IPS-NIHi7 (cell line): ENCODE measurements at regions not wholly inside any gene's neighbourhood (a gene's known extent, or its start where the extent isn't known, plus 50 kb on each side); places are given as distances from the start of the nearest gene placed in this dataset.

Source experiments
- DNase-seq: peaks from one replicate; pipeline ENCODE4 v3.0.0; 2012; ENCODE audit warnings: mixed read lengths; ENCODE audit errors: extremely low spot score

- DNase-seq: no peak
Measured at GRCh38 chr6:91562955-91563354, 976.1 kb upstream of the MAP3K7 start.

GRCh38 chr6:91560409-91560808 lies 973.5 kb upstream of the MAP3K7 start:
- DNase-seq: no peak

- DNase-seq: no peak
Measured at GRCh38 chr6:91540902-91541301, 954.0 kb upstream of the MAP3K7 start.

- no peak for DNase-seq
Measured at GRCh38 chr6:91539456-91539855, 952.6 kb upstream of the MAP3K7 start.

- no peak for DNase-seq
Measured at GRCh38 chr6:91538622-91539021, 951.8 kb upstream of the MAP3K7 start.

- DNase-seq: no peak
Measured at GRCh38 chr6:91534614-91535013, 947.7 kb upstream of the MAP3K7 start.

GRCh38 chr6:91523511-91523910 lies 936.6 kb upstream of the MAP3K7 start:
- DNase-seq: no peak

- DNase-seq: no peak
Measured at GRCh38 chr6:91521999-91522398, 935.1 kb upstream of the MAP3K7 start.

- no peak for DNase-seq
Measured at GRCh38 chr6:91509711-91510110, 922.8 kb upstream of the MAP3K7 start.

GRCh38 chr6:91509039-91509438 lies 922.2 kb upstream of the MAP3K7 start:
- DNase-seq: no peak

GRCh38 chr6:91506509-91506908 lies 919.6 kb upstream of the MAP3K7 start:
- DNase-seq: no peak

- no peak for DNase-seq
Measured at GRCh38 chr6:91505199-91505598, 918.3 kb upstream of the MAP3K7 start.

GRCh38 chr6:91501930-91502329 lies 915.1 kb upstream of the MAP3K7 start:
- DNase-seq: no peak

- DNase-seq: no peak
Measured at GRCh38 chr6:91500689-91501303, 913.9 kb upstream of the MAP3K7 start.

- DNase-seq: no peak
Measured at GRCh38 chr6:91498576-91498975, 911.7 kb upstream of the MAP3K7 start.

- no peak for DNase-seq
Measured at GRCh38 chr6:91497770-91498169, 910.9 kb upstream of the MAP3K7 start.

- no peak for DNase-seq
Measured at GRCh38 chr6:91490671-91491301, 903.9 kb upstream of the MAP3K7 start.

- peak; percentile 13 for DNase-seq
Measured at GRCh38 chr6:91487696-91488392, 901.0 kb upstream of the MAP3K7 start.

GRCh38 chr6:91486200-91486599 lies 899.3 kb upstream of the MAP3K7 start:
- DNase-seq: no peak

- no peak for DNase-seq
Measured at GRCh38 chr6:91485047-91485446, 898.2 kb upstream of the MAP3K7 start.

GRCh38 chr6:91483415-91484105 lies 896.7 kb upstream of the MAP3K7 start:
- DNase-seq: no peak

- no peak for DNase-seq
Measured at GRCh38 chr6:91482498-91482897, 895.6 kb upstream of the MAP3K7 start.

- no peak for DNase-seq
Measured at GRCh38 chr6:91480402-91480801, 893.5 kb upstream of the MAP3K7 start.
